Astrocyte of the cerebellum (primary cell): ENCODE measurements at regions not wholly inside any gene's neighbourhood (a gene's known extent, or its start where the extent isn't known, plus 50 kb on each side); places are given as distances from the start of the nearest gene placed in this dataset.

ENCODE experiments used
- DNase-seq: peaks from one replicate; pipeline ENCODE4 v3.0.0-alpha.2; 2011; ENCODE audit warnings: low read depth
- H3K4me3 ChIP-seq: 2 replicates; pipeline ENCODE4 v1.5.1; 2011; ENCODE audit warnings: mild to moderate bottlenecking, low read depth, low read length, moderate library complexity
- in situ Hi-C: cut with HindIII; loops from 2 replicates; pipeline ENCODE4 v1.10.0; 2017; ENCODE audit warnings: low sequenced_read_pairs
- TF ChIP-seq, protein P1 (sequence below): IDR thresholded peaks from 2 replicates; pipeline ENCODE4 v1.5.1; 2012; ENCODE audit warnings: low read length, low read depth, moderate library complexity, mild to moderate bottlenecking; ENCODE audit errors: missing control alignments

DNA sequence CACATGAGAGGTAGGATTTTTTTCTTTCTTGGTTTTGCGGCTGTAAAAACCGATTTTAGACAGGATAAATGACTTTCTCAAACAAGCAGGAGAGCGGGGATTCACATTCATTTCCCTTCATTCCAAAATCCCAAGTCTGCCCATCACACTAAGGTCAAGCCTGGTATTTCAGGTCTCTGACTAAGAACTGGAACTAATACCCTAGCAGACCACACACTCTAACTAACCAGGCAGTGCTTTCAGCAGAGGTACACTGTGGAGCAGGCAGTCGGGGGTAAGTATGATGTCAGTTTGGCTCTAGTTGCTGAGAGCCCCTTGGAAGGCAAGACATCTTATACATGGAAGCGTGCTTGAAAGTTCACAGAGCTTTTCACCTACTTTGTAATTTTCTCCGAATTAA is 128.1 kb upstream of the LHCGR start:
- no peak overlapping the region for H3K4me3 ChIP-seq
- TF ChIP-seq, protein P1, sequence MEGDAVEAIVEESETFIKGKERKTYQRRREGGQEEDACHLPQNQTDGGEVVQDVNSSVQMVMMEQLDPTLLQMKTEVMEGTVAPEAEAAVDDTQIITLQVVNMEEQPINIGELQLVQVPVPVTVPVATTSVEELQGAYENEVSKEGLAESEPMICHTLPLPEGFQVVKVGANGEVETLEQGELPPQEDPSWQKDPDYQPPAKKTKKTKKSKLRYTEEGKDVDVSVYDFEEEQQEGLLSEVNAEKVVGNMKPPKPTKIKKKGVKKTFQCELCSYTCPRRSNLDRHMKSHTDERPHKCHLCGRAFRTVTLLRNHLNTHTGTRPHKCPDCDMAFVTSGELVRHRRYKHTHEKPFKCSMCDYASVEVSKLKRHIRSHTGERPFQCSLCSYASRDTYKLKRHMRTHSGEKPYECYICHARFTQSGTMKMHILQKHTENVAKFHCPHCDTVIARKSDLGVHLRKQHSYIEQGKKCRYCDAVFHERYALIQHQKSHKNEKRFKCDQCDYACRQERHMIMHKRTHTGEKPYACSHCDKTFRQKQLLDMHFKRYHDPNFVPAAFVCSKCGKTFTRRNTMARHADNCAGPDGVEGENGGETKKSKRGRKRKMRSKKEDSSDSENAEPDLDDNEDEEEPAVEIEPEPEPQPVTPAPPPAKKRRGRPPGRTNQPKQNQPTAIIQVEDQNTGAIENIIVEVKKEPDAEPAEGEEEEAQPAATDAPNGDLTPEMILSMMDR, result no peak
- DNase-seq, result peak; percentile 57
- in situ Hi-C loops, result no loop called here

DNA sequence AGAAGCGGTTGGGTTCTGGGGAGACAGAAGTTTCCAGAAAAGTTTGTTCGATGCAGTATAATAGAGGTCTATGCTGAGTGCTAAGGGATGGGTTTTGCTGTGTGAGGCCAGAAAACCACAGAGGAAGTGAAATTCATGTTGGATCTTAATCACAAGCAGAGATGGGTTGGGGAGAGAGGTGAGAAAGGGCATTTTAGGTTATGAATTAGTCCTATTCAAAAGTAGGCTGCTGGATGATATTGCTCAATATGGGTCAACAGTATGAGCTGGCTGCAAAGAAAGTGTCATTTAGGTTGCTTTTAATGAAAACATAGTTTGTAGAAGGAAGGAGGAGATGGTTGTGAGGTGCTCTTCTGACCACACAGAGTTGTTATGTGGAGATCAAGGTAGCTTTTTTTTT is 118.8 kb upstream of the LHCGR start:
- in situ Hi-C loops, result no loop called here
- no peak overlapping the region for H3K4me3 ChIP-seq
- TF ChIP-seq, protein P1, result no peak
- DNase-seq, result no peak

GRCh38 chr2:48873666-48874065 is 118.1 kb upstream of the LHCGR start:
- DNase-seq, result no peak

GRCh38 chr2:48870942-48871341 is 115.4 kb upstream of the LHCGR start:
- DNase-seq, result no peak
- TF ChIP-seq, protein P1, result no peak
- in situ Hi-C loops, result no loop called here
- no peak overlapping the region for H3K4me3 ChIP-seq

More at GRCh38 chr2:48873666-48874065, 118.1 kb upstream of the LHCGR start:
- in situ Hi-C loops, result no loop called here
- TF ChIP-seq, protein P1, result no peak
- H3K4me3 ChIP-seq, result no peak overlapping the region

DNA sequence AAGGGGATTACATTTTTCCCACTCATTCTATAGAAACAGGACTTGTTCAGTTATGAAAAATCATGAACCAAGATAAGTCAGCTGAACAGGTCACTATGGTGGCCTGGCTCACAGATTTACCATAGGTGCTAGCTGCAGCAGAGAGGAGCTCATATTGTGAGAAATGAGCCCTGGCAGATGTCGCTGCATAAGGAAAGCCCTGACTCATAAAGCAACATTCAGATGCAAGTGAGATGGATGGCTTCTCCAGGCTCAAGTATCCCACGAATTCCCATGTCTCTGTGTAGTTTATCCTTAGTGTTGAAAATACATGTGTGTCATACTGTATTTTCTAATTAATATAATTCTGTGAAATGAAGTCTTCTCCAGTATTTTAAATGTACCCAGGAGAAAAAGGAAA is 115.0 kb upstream of the LHCGR start:
- H3K4me3 ChIP-seq, result no peak overlapping the region
- TF ChIP-seq, protein P1, result no peak
- in situ Hi-C loops, result no loop called here
- no peak for DNase-seq

DNA sequence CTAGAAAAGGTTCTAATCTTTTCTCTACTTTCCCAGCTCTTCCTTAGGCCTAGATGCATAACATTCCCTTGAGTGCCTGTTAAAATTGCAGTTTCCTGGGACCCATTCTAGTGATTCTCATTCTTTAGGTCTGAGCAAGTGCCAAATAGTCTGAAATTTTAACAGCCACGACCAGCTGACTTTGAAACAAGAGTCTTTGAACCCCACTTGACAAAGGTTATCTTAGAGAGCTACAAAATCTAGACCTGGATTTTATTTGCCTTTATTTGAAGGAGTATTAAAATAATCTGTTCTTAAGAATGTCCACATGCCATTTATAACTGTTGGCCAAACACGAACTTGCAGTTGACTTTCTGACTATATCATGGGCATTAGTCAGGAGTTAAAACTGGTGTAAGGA is 110.2 kb upstream of the LHCGR start:
- H3K4me3 ChIP-seq, result no peak overlapping the region
- DNase-seq, result no peak
- in situ Hi-C loops, result no loop called here
- TF ChIP-seq, protein P1, result no peak

- DNase-seq, result no peak
- in situ Hi-C loops, result no loop called here
- H3K4me3 ChIP-seq, result no peak overlapping the region
- TF ChIP-seq, protein P1, result no peak
These were observed 104.9 kb upstream of the LHCGR start for GRCh38 chr2:48860380-48860779.
